Natural killer cell (primary cell): ENCODE measurements at regions not wholly inside any gene's neighbourhood (a gene's known extent, or its start where the extent isn't known, plus 50 kb on each side); places are given as distances from the start of the nearest gene placed in this dataset.

Experiments used
- ATAC-seq, 3 donors: fragments of 150-1000 bp in 2 of 3; fragments of 200-7000 bp in 1 of 3; cut with Tn5 transposase; 1 replicate in 1 of 3; 2 replicates in 2 of 3; pipeline ENCODE4 v1.10.0; 2021; ENCODE audit warnings: mild to moderate bottlenecking in 2 of 3, moderate library complexity in 2 of 3
- DNase-seq, 2 donors: peaks; one replicate each; pipeline versions ENCODE4 v3.0.0 to v3.0.0-alpha.2; 2013 to 2021; ENCODE audit warnings: mixed read lengths in 1 of 2
- H3K27ac ChIP-seq: one replicate; pipeline ENCODE4 v1.5.1; 2013; ENCODE audit warnings: mild to moderate bottlenecking, low read length
- H3K27me3 ChIP-seq: one replicate; pipeline ENCODE4 v1.6.1; 2013; ENCODE audit warnings: low read length; ENCODE audit not compliant: control insufficient read depth, insufficient read depth
- H3K36me3 ChIP-seq: one replicate; pipeline ENCODE4 v1.6.1; 2013; ENCODE audit warnings: low read length; ENCODE audit not compliant: control insufficient read depth, insufficient read depth
- H3K4me1 ChIP-seq: one replicate; pipeline ENCODE4 v1.6.1; 2013; ENCODE audit warnings: low read length; ENCODE audit not compliant: control insufficient read depth, insufficient read depth
- H3K4me3 ChIP-seq: one replicate; pipeline ENCODE4 v1.5.1; 2013; ENCODE audit warnings: low read length
- H3K9me3 ChIP-seq: one replicate; pipeline ENCODE4 v1.6.1; 2013; ENCODE audit warnings: low read length; ENCODE audit not compliant: control insufficient read depth, insufficient read depth
- H3K27ac Mint-ChIP-seq, 2 donors: one replicate each; pipeline ENCODE4 v1.8.0; 2022; ENCODE audit warnings: mild to moderate bottlenecking in 2 of 2, mixed read lengths in 2 of 2, moderate library complexity in 1 of 2
- H3K27me3 Mint-ChIP-seq, 2 donors: one replicate each; pipeline ENCODE4 v1.8.0; 2022; ENCODE audit warnings: low read depth in 2 of 2, mixed read lengths in 2 of 2
- H3K36me3 Mint-ChIP-seq: one replicate; pipeline ENCODE4 v1.8.0; 2022; ENCODE audit warnings: mixed read lengths
- H3K4me1 Mint-ChIP-seq, 2 donors: one replicate each; pipeline ENCODE4 v1.8.0; 2022; ENCODE audit warnings: mixed read lengths in 2 of 2
- H3K4me3 Mint-ChIP-seq: one replicate; pipeline ENCODE4 v1.8.0; 2022; ENCODE audit warnings: mild to moderate bottlenecking, moderate library complexity, mixed read lengths
- H3K9me3 Mint-ChIP-seq, 2 donors: one replicate each; pipeline ENCODE4 v1.8.0; 2022; ENCODE audit warnings: mixed read lengths in 2 of 2
- WGBS: methylation state at CpG from one replicate; pipeline ENCODE4 v1.1.7; 2013; ENCODE audit warnings: missing lambda C conversion rate; ENCODE audit not compliant: insufficient coverage; 5-methylcytosine and 5-hydroxymethylcytosine counted together
- intact Hi-C: fragments of 100-400 bp; cut with micrococcal nuclease; formaldehyde crosslinking; loops from one replicate; pipeline ENCODE4 v1.14.2; 2022
- TF ChIP-seq, protein P1 (sequence below): fragments of 200-600 bp; IDR thresholded peaks from one replicate; pipeline ENCODE4 v1.8.0; 2022; ENCODE audit warnings: antibody characterized with exemption

DNA sequence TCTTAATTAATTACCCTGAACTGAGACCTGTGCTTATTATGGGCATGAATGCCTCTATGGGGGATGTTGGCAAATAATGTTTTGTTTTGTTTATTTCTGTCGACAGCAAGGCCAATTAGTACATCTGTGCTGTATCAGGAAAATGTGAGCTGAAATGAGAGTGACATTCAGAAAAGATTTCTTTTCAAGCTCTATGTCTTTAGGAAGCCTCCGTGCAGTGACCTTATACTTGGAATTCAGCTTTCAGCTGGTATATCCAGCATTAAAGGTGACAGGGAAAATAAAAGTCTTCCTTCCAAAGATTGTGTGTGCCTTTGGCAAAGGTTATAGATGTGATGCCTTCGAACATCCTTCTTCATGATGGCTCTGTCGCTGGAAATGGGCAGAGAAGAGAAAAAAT is 1061.1 kb downstream of the SORCS3 start:
- H3K27ac ChIP-seq: no peak overlapping the region
- ATAC-seq: no peak
- no peak overlapping the region for H3K4me3 ChIP-seq
- Mint-ChIP-seq H3K27ac (no peak overlapping the region), H3K9me3 (peaks cover 4 to 8% of the 10 kb centered on the region in 2 donors), H3K27me3 (no peaks in the 10 kb centered on the region), H3K4me1 (no peaks in the 10 kb centered on the region), H3K36me3 (no peaks in the 10 kb centered on the region), H3K4me3 (no peak overlapping the region)
- H3K9me3 ChIP-seq: no peaks in the 10 kb centered on the region
- H3K4me1 ChIP-seq: no peaks in the 10 kb centered on the region
- no peak for DNase-seq
- WGBS: 90% methylated on average over 4 of the region's 4 CpGs
- intact Hi-C loops: no loop called here
- TF ChIP-seq, protein P1, sequence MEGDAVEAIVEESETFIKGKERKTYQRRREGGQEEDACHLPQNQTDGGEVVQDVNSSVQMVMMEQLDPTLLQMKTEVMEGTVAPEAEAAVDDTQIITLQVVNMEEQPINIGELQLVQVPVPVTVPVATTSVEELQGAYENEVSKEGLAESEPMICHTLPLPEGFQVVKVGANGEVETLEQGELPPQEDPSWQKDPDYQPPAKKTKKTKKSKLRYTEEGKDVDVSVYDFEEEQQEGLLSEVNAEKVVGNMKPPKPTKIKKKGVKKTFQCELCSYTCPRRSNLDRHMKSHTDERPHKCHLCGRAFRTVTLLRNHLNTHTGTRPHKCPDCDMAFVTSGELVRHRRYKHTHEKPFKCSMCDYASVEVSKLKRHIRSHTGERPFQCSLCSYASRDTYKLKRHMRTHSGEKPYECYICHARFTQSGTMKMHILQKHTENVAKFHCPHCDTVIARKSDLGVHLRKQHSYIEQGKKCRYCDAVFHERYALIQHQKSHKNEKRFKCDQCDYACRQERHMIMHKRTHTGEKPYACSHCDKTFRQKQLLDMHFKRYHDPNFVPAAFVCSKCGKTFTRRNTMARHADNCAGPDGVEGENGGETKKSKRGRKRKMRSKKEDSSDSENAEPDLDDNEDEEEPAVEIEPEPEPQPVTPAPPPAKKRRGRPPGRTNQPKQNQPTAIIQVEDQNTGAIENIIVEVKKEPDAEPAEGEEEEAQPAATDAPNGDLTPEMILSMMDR: no peak
- H3K27me3 ChIP-seq: no peaks in the 10 kb centered on the region
- H3K36me3 ChIP-seq: no peaks in the 10 kb centered on the region

DNA sequence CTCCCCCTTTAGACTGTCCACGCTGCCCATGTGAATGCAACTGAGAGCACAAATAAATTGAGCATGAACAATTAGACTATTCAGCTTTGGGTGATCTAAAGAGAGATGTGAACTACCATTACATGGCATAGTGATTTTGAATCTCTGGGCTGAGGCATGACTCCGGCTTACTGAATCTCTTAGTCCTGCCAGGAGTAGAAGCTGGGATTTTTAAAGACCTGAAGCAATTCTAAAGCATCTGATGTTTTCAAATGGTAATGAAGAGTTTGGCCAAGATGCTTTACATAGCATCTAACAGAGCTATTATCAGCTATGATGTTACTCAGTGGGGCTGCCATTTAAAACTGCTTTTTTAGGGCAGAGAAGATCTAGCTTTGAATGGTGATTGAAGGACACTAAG is 1059.1 kb downstream of the SORCS3 start:
- Mint-ChIP-seq H3K4me1 (no peaks in the 10 kb centered on the region), H3K27me3 (no peaks in the 10 kb centered on the region), H3K4me3 (no peak overlapping the region), H3K27ac (no peak overlapping the region), H3K36me3 (no peaks in the 10 kb centered on the region), H3K9me3 (peaks cover 9% of the 10 kb centered on the region in 2 donors)
- H3K4me1 ChIP-seq: no peaks in the 10 kb centered on the region
- no peaks in the 10 kb centered on the region for H3K27me3 ChIP-seq
- no peaks in the 10 kb centered on the region for H3K36me3 ChIP-seq
- no peak overlapping the region for H3K27ac ChIP-seq
- TF ChIP-seq, protein P1: no peak
- no peak for ATAC-seq
- 72% methylated on average over 2 of the region's 2 CpGs for WGBS
- no peak overlapping the region for H3K4me3 ChIP-seq
- intact Hi-C loops: no loop called here
- no peak for DNase-seq
- no peaks in the 10 kb centered on the region for H3K9me3 ChIP-seq

DNA sequence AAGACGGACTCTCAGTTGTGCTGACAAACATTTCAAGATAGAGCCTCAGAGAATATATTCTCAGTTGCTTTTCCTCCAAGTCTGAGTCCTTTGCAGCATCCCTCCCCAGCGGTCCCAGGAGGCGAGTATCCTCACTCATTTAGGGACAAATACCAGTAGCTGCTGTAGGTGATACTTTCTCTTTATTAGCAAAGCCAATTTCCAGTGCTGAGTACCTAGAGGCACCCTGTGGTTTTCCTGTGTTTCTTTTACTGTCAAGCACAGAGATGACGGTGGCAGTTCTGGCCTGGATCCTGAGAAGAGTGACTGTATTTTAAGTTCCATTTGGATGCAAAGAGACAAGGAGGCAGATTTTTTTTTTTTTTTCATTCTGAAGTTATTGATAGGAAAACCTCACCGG is 1058.4 kb downstream of the SORCS3 start:
- no peaks in the 10 kb centered on the region for H3K36me3 Mint-ChIP-seq
- Histone ChIP-seq H3K27me3 (no peaks in the 10 kb centered on the region), H3K9me3 (no peaks in the 10 kb centered on the region), H3K4me1 (no peaks in the 10 kb centered on the region), H3K36me3 (no peaks in the 10 kb centered on the region), H3K4me3 (no peak overlapping the region), H3K27ac (no peak overlapping the region)
- DNase-seq (no peak), ATAC-seq (no peak)
- no peaks in the 10 kb centered on the region for H3K4me1 Mint-ChIP-seq
- peaks cover 9 to 12% of the 10 kb centered on the region in 2 donors for H3K9me3 Mint-ChIP-seq
- H3K4me3 Mint-ChIP-seq: no peak overlapping the region
- TF ChIP-seq, protein P1: no peak
- 70% methylated on average over 5 of the region's 5 CpGs for WGBS
- no peaks in the 10 kb centered on the region for H3K27me3 Mint-ChIP-seq
- intact Hi-C loops: no loop called here
- no peak overlapping the region for H3K27ac Mint-ChIP-seq

DNA sequence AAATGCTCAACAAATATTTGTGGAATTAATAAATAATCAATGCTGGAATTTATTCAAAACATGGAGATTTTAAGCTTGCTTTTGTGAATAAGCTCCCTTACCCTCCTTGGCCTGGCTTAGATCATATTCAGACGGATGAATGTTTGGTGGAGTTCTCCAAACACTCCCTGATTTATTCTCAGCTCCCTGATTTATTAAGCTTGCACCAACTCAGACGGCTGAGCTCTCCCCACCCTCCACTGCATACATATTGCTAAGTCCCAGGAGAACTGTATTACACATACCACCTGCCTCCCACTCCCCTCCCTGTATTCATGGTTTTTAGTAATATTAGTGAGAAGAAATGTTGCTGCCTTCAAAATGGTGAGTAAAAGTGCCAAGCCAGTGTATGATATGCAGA is 1057.5 kb downstream of the SORCS3 start:
- 81% methylated on average over 2 of the region's 2 CpGs for WGBS
- no peak overlapping the region for H3K27ac ChIP-seq
- no peak for ATAC-seq
- no peaks in the 10 kb centered on the region for H3K9me3 ChIP-seq
- no peak overlapping the region for H3K4me3 Mint-ChIP-seq
- TF ChIP-seq, protein P1: no peak
- intact Hi-C loops: no loop called here
- H3K27ac Mint-ChIP-seq: no peak overlapping the region
- H3K4me1 Mint-ChIP-seq: no peaks in the 10 kb centered on the region
- H3K4me3 ChIP-seq: no peak overlapping the region
- H3K9me3 Mint-ChIP-seq: peaks cover 12% of the 10 kb centered on the region in 2 donors
- DNase-seq: no peak
- H3K27me3 ChIP-seq: no peaks in the 10 kb centered on the region
- H3K36me3 ChIP-seq: no peaks in the 10 kb centered on the region
- H3K36me3 Mint-ChIP-seq: no peaks in the 10 kb centered on the region
- H3K4me1 ChIP-seq: no peaks in the 10 kb centered on the region
- no peaks in the 10 kb centered on the region for H3K27me3 Mint-ChIP-seq
